Endothelial cell of hepatic sinusoid (primary cell): ENCODE measurements at regions not wholly inside any gene's neighbourhood (a gene's known extent, or its start where the extent isn't known, plus 50 kb on each side); places are given as distances from the start of the nearest gene placed in this dataset.

ENCODE experiments used
- in situ Hi-C: cut with HindIII; loops from 2 replicates; pipeline ENCODE4 v1.10.0; 2017; ENCODE audit warnings: low sequenced_read_pairs

DNA sequence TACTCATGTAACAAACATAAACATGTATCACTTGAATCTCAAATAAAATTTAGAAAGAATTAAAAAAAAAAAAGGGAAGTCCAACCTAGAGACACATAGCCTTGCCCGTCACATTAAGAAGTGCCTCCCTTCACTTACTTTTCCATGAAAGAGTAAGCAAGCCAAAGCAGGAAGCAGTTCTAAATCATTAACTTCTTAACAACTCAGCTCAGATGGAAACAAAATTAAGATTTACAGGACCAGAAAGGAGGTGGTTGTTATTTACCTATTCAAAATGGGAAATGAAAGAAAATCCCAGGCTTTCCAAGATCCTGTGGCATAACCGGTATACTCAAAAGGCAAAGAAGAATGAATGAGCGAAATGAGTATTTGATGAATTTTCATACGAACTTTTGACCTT lies 258.6 kb upstream of the DCN start:
- in situ Hi-C loops: no loop called here

DNA sequence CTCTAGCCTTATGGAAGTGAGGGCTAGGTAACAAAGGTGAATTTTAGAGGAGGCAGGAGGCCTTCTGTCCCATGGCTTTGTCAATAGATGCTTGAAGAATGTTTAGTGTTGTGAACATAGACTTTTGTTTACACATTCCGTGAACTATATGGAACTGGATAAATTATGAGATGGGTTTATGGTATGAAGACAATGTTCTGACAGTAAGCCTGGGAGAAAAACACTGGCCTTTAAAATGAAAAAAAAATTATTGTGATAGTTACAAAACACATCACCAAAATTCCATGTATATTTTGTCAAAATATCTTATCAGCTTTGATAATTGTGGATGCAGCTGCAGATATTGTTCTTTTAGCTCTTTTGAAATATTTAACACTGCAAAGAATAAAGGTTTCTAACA lies 251.5 kb upstream of the DCN start:
- in situ Hi-C loops: no loop called here

DNA sequence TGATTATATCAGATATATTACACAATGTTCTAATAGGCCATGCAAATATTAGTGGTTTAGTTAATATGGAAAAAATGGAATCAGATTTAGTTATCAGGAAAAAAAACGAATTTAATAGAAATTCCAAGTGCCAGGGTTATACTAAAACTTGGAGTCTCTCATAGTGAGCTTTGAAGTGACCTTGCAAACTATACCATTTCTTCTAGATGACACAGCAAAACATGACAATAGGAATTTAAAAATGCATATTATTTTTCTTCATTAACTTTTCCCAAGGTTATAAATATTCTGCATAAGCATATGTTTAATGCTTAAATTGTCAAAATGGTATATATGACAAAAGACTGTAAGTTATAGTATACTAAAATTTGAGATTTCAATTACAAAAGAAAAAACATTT lies 250.1 kb upstream of the DCN start:
- in situ Hi-C loops: no loop called here

DNA sequence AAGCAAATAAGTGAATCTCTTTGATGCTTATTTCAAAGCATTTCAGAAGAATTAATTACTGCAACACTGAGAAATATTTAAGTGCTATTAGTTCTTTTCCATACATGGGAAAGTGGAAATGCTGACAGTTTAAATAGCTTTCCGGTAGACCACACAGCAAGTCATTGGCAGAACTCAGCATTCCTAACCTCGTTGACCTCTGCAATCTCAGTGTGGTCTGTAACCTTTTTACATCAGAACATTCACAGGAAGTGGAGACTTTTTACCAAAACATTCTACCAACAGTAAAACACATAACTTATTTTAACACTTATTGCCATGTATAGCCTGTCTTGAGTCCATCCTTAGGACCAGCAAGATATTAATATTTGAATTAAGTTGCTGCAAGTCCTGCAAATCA lies 249.5 kb upstream of the DCN start:
- in situ Hi-C loops: no loop called here

DNA sequence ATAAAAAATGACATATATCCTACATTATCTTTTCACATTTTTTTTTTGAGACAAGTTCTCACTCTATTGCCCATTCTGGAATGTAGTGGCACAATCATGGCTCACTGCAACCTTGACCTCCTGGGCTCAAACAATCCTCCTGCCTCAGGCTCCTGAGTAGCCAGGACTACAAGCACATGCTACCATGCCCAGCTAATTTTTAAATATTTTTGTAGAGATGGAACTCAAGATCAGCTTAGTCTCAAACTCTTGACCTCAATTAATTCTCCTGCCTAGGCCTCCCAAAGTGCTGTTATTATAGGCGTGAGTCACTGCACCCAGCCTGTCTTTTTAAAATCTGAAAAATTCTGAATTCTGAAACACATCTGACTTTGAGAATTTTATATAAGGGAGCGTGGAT lies 241.9 kb upstream of the DCN start:
- in situ Hi-C loops: no loop called here

DNA sequence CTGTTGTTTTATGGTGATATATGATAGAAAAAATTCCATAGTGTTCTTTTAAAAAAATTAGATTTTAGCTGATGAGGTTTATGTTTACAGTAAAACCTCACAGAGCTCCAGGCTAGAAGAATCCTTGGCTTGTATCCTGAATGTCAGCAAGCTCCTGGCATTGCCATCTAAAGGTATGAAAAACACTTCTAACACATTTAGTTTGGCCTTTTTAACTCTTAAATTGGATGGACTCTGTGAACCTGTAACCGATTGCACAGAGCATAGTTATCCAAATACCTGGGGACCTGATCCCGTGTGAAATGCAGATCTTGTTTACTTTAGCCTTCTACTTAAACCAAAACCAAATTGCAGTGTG lies 241.1 kb upstream of the DCN start:
- in situ Hi-C loops: no loop called here

DNA sequence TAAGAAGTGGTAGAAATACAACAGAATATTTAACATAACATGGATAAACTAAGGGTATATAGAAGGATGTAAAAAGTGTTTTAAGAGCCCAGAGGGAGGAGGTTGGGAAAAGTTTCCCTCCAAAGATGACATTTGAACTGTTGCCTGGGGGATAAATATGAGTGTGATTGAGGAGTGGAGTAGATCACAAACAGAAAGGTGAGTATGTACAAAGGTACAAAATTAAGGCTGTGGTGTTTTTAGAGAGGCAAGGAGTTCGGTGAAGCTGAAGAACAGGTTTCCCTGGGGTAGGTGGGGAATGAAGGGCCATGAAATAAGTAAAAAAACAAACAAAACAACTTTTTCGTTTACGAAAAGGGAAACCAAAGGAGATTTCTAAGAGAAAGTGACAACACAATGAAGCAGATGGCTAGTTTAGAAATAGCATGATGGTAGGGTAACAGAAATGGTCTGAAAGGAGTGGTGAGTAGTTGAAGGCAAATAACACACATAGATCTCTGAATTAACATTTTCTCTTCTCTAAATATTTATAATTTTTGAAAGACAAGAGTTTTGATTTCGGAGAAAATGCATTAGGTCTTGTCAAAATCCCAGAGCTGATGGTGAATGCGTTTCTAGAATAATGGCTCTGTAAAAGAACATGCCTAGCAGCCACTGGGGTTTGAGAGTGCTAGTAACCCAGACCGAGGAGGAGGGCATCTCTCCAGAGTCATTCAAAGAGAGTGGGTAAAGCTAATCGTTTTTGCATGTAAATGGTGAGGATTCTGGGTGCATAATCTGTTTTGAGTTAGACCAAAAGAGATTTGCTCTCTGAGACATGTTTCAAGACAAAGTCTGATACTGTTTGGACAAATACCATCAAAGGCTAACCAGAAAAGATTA lies 240.4 kb upstream of the DCN start:
- in situ Hi-C loops: no loop called here

DNA sequence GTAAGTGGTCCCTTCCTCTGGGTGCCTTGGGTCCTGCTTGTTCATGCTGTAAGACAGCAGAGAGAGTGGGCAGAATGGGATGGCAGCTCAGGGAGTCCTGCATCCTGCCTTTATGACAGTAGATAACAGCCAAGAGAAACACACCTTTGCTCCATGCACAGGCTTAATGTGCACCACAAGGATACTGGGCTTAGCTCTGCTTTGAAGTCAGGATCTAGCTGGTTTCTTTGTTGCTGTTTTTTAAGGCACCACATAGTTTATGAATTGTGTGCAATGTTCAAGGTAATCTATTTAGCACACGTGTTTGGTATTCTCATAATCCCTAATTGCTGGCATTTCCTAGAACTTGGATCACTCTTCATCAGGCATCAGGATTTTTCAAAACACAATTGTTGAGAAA lies 239.5 kb upstream of the DCN start:
- in situ Hi-C loops: no loop called here

DNA sequence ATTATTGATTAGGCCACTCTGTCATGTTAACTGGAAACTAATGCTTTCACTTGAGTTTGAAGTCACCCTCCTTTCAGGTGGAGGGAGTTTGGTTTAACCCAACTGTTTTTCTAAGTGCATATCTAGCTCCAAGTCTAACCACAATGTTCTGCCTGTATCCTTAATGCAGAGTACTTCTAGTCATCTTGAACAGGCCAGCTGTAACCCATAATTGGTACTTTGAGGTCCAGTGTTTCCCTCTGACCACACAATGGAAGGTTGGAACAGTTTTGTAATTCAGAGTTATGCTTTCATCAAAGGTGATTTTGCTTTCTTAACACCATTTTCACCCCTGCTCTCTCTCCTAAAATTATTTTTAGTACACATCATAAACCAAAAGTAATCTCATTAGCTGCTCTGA lies 237.2 kb upstream of the DCN start:
- in situ Hi-C loops: no loop called here

DNA sequence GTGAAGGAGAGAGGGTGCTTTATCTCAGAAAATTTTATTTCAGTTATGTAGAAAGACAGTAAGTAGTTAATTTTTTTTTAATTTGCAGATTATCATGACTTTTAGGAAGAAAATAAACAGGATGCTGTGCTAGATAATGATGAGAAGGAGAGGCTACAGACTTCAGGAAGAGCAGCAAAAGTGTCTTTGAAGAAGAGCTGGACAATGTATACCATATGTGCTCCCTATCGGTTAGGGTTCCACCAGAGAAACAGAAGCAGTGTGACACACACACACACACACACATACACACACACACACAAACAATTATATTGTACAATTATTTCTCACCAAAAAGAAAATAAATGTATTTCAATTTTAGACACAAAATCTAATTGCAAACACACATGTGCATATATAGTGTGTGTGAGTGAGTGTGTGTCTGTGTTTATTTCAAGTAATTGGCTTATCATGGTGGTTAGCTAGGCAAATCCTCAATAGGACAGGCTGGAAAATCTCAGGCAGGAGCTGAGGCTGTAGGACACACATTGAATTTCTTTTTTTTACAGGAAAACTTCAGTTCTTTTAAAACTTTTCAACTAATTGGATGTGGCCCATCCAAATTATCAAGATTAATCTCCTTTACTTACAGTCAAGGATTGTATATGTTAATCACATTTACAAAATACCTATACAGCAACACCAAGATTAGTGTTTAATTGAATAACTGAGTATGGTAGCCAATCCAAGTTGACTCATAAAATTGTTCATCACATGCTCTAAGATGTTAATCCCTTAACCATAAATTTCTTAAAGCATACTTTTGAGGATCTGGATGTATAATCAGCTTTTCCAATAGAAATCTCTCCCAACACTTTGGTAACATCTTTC lies 235.8 kb upstream of the DCN start:
- in situ Hi-C loops: no loop called here

DNA sequence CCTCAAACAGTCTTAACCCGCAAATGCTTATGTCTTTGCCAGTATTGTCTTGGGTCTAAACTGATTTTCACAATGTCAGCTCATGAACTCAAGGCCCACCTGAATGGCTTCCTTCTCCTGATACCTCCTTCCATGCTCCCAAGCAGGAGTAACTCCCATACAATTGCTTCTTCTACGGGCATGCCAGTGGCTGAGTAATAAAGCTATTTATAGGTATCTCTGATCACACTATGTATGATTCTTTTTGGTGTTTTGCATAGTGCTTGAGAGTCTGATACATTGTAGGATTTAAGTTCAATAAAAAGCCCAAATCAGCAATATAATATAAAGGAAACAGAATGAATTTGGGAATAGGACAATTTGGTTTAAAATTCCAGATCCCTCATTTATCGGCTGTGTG lies 235.0 kb upstream of the DCN start:
- in situ Hi-C loops: no loop called here

DNA sequence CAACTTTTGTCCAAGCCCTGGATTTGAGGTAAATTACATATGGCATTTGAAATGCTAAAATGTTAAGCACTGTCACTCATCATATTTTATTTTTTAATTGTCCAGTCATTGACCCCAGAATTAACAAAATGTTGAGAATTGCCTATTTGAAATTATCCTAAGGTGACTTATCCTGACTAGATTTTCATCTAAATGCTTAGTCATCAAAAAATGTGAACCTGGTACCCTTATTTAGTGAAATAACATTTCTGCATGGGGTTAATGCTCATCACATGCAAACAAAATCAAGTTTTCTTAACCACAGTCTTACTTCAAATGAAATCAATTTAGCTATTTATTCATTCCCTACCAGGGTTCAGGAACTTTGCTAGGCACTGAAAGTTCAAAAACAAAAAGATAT lies 232.0 kb upstream of the DCN start:
- in situ Hi-C loops: no loop called here

DNA sequence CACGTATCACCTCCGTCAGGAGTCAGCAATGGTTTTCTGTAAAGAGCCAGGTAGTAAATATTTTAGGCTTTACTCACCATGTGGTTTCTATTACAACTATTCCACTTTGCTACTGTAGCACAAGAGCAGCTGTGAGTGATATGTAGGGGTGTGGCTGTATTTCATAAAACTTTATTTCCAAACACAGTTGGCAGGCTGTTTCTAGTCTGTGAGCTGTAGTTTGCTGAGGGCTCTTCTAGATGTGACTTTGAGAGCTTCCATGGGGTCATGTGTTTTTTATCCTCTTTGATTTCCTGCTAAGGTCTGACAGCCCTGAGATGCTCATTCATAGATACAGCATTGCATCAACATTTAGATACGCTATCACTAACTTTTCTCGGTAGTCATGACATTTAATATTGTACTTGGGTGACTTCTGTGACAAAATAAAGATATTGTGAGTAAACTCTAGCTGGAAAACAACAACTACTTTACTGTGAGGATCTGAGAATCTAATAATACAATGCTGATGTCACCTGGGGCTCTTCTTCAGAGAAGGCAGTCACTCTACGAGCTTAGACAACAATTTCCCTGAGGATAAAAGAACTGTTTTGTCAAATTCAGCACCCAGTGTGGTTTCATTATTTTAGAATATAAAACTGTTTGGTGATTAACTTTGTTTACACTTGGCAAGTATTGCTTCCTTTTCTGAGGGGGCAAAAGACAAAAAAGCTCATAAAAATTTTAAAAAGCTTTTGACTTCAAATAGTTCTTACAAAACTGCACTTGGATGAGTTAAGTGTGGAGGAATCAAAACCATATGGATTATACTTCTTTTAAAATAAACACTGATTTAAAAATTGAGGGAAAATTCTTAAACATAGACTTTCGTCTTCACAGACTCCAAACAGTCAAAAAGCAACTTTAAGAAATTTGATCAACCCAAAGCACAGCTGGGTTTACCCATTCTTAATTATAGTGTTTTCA lies 231.2 kb upstream of the DCN start:
- in situ Hi-C loops: no loop called here

DNA sequence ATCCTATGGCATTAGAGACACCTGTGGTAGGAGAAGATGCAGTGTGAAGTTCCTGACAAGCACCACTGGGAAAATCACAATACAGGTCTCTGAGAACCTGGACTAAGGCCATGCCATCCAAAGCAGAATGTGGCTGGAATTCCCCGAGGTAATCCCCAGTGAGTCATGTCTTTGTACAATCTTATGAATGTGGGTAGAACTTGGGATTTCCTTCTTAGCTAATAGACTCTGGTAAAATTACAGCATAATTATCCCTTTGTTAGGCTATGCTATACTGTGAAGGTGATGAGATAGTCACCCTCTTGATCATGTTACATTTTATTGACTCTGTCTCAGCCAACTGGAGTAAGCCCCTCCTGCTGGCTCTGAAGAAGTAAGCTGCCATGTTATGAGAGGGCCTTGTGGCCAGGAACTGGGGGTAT lies 224.3 kb upstream of the DCN start:
- in situ Hi-C loops: no loop called here

DNA sequence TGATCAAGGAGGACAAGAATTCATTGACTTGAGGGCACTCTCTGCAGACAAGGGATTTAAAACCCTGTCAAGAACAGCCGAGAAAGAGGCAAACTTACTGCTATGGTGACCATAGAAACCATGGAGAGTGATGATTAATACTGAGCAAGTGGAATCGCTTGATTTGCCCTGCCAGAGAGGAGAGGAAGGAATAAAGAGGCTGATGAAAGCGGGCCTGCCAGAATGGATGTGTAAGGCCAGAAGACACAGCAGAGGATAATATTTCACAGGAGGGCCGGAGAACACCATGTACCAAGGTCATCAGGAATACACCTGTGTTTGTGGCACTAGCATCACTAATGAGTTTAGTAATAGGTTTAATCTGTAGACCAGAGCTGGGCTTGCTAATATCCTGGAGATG lies 221.8 kb upstream of the DCN start:
- in situ Hi-C loops: no loop called here

DNA sequence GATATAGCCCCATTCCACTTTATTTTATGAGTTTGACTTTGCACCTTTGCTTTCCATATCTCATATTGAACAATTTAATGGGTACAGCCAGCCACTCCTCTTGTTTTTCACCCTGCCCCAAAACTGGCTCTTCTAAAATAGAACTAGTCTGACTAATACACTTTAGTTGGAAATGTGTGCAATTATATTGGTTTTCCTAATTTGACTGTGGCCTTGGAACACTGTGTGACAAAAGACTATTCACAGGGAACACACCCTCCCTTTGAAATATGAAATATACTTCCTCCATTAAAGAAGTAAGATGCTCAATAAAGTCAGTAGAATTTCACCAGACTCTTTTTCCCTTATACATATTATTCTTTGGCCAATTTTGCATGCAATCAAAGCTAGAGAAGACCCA lies 218.6 kb upstream of the DCN start:
- in situ Hi-C loops: no loop called here

DNA sequence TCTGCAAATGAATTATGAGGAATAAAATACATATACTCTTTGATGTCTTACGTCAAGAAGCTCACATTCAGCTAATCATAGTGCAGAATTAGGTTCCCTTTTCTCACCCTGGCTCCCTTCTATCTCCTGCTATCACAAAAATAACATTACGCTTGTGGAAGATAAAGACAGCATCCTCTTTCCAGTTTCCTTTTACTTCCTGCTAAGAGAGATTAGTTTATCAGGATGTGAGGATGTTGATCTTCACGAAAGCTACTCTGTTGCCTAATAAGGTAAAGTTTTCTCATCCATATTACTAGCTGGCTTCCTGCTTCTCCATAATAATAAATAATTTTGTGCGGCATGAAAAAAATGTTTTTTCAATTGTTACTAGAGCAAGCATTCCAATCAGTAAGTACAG lies 217.7 kb upstream of the DCN start:
- in situ Hi-C loops: no loop called here

DNA sequence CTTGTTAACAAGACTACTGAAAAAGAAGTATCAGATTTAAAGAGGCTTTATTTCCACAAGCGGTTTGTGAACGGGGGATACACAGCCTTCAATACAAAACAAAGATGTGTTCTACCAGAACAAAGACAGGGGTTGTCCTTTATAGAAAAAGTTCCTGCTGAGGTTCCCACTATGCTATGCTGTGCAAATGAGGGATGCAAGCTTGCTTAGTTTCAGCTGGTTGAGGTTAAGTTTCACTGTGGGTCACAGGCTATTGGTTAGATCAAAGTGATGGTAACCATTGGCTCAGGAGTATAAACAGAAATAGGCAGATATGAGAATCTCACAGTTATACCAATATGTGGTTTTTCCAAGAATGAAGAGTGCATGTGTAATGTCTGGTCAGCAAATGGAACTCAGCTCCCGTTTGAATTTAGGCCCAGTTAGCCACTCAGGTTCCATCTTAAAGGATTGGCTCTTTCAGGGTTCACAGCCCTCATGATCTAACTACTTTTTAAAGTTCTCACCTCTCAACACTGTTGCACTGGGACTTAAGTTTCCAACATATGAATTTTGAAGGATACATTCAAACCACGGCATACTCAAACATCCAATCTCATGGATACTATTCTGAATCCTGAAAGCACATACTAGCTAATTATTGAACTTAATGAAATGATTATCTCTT lies 215.4 kb upstream of the DCN start:
- in situ Hi-C loops: loop anchor here (25.0 kb wide), 1 partner anchor 1239 kb away; no protein-coding TSS in a partner anchor

DNA sequence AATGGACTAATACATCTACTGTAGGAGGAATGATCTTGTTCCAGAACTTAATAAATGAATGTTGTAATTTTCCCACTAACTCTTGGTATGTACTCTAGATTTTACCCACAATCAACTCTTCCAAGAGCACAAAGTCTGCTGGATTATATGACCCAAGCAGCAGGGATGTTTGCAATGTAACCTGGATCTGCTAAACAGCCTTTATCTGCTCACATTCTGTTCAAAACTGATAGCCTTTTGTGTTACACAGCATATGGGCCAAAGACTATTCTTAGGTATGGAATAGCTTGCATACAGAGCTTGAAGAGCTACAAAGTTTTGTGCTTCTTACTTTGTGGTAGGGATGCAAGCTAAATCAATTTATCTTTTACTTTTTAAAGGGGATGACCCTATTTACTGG lies 213.7 kb upstream of the DCN start:
- in situ Hi-C loops: loop anchor here (25.0 kb wide), 1 partner anchor 1241 kb away; no protein-coding TSS in a partner anchor

DNA sequence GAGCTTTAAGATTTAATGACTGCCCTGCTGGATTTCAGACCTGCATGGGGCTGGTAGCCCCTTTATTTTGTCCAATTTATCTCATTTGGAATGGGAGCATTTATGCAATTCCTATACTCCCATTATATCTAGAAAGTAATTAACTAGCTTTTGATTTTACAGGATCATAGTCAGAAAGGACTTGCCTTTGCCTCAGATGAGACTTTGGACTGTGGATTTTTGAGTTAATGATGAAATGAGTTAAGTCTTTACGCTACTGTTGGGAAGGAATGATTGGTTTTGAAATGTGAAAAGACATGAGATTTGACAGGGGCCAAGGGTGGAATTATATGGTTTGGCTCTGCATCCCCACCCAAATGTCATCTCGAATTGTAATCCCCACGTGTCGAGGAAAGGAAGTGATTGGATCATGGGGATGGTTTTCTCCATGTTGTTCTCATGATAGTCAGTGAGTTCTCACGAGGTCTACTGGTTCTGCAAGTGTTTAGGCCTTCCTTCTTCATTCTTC lies 213.1 kb upstream of the DCN start:
- in situ Hi-C loops: loop anchor here (25.0 kb wide), 1 partner anchor 1242 kb away; no protein-coding TSS in a partner anchor
